Renal cortex interstitium (tissue), 11 donors: ENCODE measurements at regions not wholly inside any gene's neighbourhood (a gene's known extent, or its start where the extent isn't known, plus 50 kb on each side); places are given as distances from the start of the nearest gene placed in this dataset.
A peak's percentile ranks its signal among the peaks of the same experiment; 100 is the strongest.
"Not testable (repeated sequence)": the region's sequence is repeated elsewhere in the genome, so short reads cannot be mapped to it uniquely, and the experiment has no call there.

ENCODE experiments used
- DNase-seq, 11 donors: peaks; one replicate each; pipeline ENCODE4 v3.0.0-alpha.2; 2013; ENCODE audit warnings: low read depth in 9 of 11, low spot score in 4 of 11; ENCODE audit errors: extremely low read depth in 1 of 11

GRCh38 chr9:621201-621855, 220.2 kb upstream of the DMRT1 start:
- DNase-seq: no peak

- no peak for DNase-seq
Observed at GRCh38 chr9:624935-625500, 216.5 kb upstream of the DMRT1 start.

- DNase-seq: no peak
Observed at GRCh38 chr9:625613-626012, 215.9 kb upstream of the DMRT1 start.

- not testable (repeated sequence) for DNase-seq
Observed at GRCh38 chr9:626114-626513, 215.4 kb upstream of the DMRT1 start.

- no peak for DNase-seq
Observed at GRCh38 chr9:626596-626995, 214.9 kb upstream of the DMRT1 start.

GRCh38 chr9:627336-627970, 214.0 kb upstream of the DMRT1 start:
- DNase-seq: no peak

- no peak for DNase-seq
Observed at GRCh38 chr9:629146-629545, 212.4 kb upstream of the DMRT1 start.

GRCh38 chr9:630817-631216, 210.7 kb upstream of the DMRT1 start:
- no peak for DNase-seq

- no peak for DNase-seq
Observed at GRCh38 chr9:631596-631995, 209.9 kb upstream of the DMRT1 start.

GRCh38 chr9:633461-633860, 208.0 kb upstream of the DMRT1 start:
- no peak for DNase-seq

GRCh38 chr9:636931-637591, 204.4 kb upstream of the DMRT1 start:
- DNase-seq: no peak

GRCh38 chr9:638152-638551, 203.3 kb upstream of the DMRT1 start:
- DNase-seq: no peak

GRCh38 chr9:642014-642413, 199.5 kb upstream of the DMRT1 start:
- DNase-seq: no peak

- no peak for DNase-seq
Observed at GRCh38 chr9:643966-644365, 197.5 kb upstream of the DMRT1 start.

- DNase-seq: no peak
Observed at GRCh38 chr9:647522-647921, 194.0 kb upstream of the DMRT1 start.

- peak in 6 of 11 donors; percentile 31 to 74 (median 64) for DNase-seq
Observed at GRCh38 chr9:649128-650074, 192.1 kb upstream of the DMRT1 start.

GRCh38 chr9:650362-650761, 191.1 kb upstream of the DMRT1 start:
- DNase-seq: no peak

GRCh38 chr9:651371-651770, 190.1 kb upstream of the DMRT1 start:
- no peak for DNase-seq

GRCh38 chr9:652914-653313, 188.6 kb upstream of the DMRT1 start:
- no peak for DNase-seq
